Activated T-cell treated with anti-CD3 and anti-CD28 coated beads, Interleukin-2, amount 50 U/mL, for 24 hours (primary cell): ENCODE measurements at regions not wholly inside any gene's neighbourhood (a gene's known extent, or its start where the extent isn't known, plus 50 kb on each side); places are given as distances from the start of the nearest gene placed in this dataset.

ENCODE experiments used
- DNase-seq: peaks from one replicate; pipeline ENCODE4 v3.0.0-alpha.2; 2020
- H3K27ac Mint-ChIP-seq: 2 replicates; pipeline ENCODE4 v1.8.0; 2020; ENCODE audit warnings: mild to moderate bottlenecking, mixed read lengths
- H3K27me3 Mint-ChIP-seq: 2 replicates; pipeline ENCODE4 v1.8.0; 2020; ENCODE audit warnings: mixed read lengths
- H3K36me3 Mint-ChIP-seq: 2 replicates; pipeline ENCODE4 v1.8.0; 2020; ENCODE audit warnings: low read depth, mixed read lengths
- H3K4me1 Mint-ChIP-seq: 2 replicates; pipeline ENCODE4 v1.8.0; 2020; ENCODE audit warnings: low read depth, mixed read lengths
- H3K4me3 Mint-ChIP-seq: 2 replicates; pipeline ENCODE4 v1.8.0; 2020; ENCODE audit warnings: mild to moderate bottlenecking, moderate library complexity, mixed read lengths
- H3K9me3 Mint-ChIP-seq: 2 replicates; pipeline ENCODE4 v1.8.0; 2020; ENCODE audit warnings: mixed read lengths

DNA sequence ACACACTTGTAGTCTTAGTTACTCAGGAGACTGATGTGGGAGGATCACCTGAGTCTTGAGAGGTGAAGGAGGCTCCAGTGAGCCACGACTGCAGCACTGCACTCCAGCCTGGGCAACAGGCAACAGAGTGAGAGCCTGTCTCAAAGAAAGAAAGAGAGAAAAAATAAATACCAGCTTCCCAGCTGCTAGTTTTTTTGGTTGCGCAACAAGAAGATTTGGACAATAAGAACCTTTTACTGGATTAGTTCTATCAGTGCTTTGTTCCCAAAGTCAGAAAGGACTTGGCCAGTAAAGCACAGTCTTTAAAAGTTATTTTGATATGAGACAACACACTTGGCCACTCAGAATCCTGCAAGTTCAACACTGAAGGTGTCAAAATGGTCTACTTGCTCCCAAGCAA, 768.1 kb upstream of the LRFN5 start:
- Mint-ChIP-seq H3K27ac (no peak overlapping the region), H3K4me1 (no peaks in the 10 kb centered on the region), H3K27me3 (no peaks in the 10 kb centered on the region), H3K36me3 (no peaks in the 10 kb centered on the region), H3K9me3 (peaks cover 13% of the 10 kb centered on the region), H3K4me3 (no peak overlapping the region)
- no peak for DNase-seq

DNA sequence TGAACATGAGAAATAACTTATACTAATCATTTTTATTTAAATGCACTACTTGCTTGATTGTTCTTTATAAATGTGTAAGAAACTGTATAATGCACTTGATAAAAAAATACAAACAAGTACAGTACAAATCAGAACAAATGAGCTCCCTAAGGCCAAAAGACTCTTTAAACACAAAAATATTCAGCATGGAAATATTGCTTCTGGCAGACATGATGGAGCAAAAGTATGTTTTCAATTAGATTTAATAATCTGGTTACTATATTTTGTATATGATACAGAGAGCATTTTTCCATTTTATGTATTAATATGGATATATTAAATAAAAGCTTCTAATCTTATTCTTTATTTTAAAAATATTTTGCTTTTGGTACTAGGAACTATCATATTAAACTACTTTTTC, 800.2 kb upstream of the LRFN5 start:
- peaks cover 6% of the 10 kb centered on the region for H3K9me3 Mint-ChIP-seq

GRCh38 chr14:40796168-40796567, 810.5 kb upstream of the LRFN5 start:
- Mint-ChIP-seq H3K27ac (no peak overlapping the region), H3K4me3 (no peak overlapping the region), H3K4me1 (no peaks in the 10 kb centered on the region), H3K9me3 (peaks cover 6% of the 10 kb centered on the region), H3K27me3 (no peaks in the 10 kb centered on the region), H3K36me3 (no peaks in the 10 kb centered on the region)
- DNase-seq: no peak

More for the DNA sequence above, 800.2 kb upstream of the LRFN5 start:
- H3K4me1 Mint-ChIP-seq: no peaks in the 10 kb centered on the region
- H3K4me3 Mint-ChIP-seq: no peak overlapping the region
- no peak overlapping the region for H3K27ac Mint-ChIP-seq
- DNase-seq: no peak
- H3K27me3 Mint-ChIP-seq: no peaks in the 10 kb centered on the region
- no peaks in the 10 kb centered on the region for H3K36me3 Mint-ChIP-seq

- H3K36me3 Mint-ChIP-seq: no peaks in the 10 kb centered on the region
- H3K27me3 Mint-ChIP-seq: no peaks in the 10 kb centered on the region
- no peaks in the 10 kb centered on the region for H3K4me1 Mint-ChIP-seq
- no peak overlapping the region for H3K4me3 Mint-ChIP-seq
- peaks cover 5% of the 10 kb centered on the region for H3K9me3 Mint-ChIP-seq
- H3K27ac Mint-ChIP-seq: no peak overlapping the region
- no peak for DNase-seq
These were observed 821.8 kb upstream of the LRFN5 start for GRCh38 chr14:40784860-40785259.

DNA sequence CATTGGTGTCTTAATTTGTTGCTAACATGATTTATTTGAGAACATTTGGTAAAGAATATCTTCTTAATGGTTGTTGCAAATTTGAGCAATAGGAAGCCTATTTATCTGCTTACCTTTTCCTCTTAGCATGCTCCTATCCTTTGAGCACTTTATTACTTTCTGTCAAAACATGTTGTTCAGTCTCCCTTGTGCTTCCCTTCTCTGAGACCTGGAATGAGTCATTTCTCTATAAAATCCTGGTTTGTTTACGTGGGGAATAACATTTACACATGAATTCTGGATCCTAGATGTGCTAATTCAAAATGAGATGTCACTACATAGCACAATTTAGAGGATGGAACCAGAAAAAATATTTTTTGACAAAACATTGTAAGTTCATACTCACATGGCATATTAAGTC, 844.0 kb upstream of the LRFN5 start:
- H3K4me1 Mint-ChIP-seq: no peaks in the 10 kb centered on the region
- H3K36me3 Mint-ChIP-seq: no peaks in the 10 kb centered on the region
- no peak for DNase-seq
- no peaks in the 10 kb centered on the region for H3K27me3 Mint-ChIP-seq
- H3K27ac Mint-ChIP-seq: no peak overlapping the region
- H3K9me3 Mint-ChIP-seq: peaks cover 15% of the 10 kb centered on the region
- no peak overlapping the region for H3K4me3 Mint-ChIP-seq

GRCh38 chr14:40762177-40762576, 844.5 kb upstream of the LRFN5 start:
- no peaks in the 10 kb centered on the region for H3K27me3 Mint-ChIP-seq
- no peaks in the 10 kb centered on the region for H3K36me3 Mint-ChIP-seq
- peaks cover 17% of the 10 kb centered on the region for H3K9me3 Mint-ChIP-seq
- H3K27ac Mint-ChIP-seq: no peak overlapping the region
- no peaks in the 10 kb centered on the region for H3K4me1 Mint-ChIP-seq
- DNase-seq: no peak
- no peak overlapping the region for H3K4me3 Mint-ChIP-seq

- H3K27me3 Mint-ChIP-seq: no peaks in the 10 kb centered on the region
- no peak overlapping the region for H3K27ac Mint-ChIP-seq
- no peaks in the 10 kb centered on the region for H3K4me1 Mint-ChIP-seq
- H3K36me3 Mint-ChIP-seq: no peaks in the 10 kb centered on the region
- H3K9me3 Mint-ChIP-seq: peaks cover 23% of the 10 kb centered on the region
- DNase-seq: no peak
- H3K4me3 Mint-ChIP-seq: no peak overlapping the region
These were observed 846.0 kb upstream of the LRFN5 start for GRCh38 chr14:40760704-40761103.

DNA sequence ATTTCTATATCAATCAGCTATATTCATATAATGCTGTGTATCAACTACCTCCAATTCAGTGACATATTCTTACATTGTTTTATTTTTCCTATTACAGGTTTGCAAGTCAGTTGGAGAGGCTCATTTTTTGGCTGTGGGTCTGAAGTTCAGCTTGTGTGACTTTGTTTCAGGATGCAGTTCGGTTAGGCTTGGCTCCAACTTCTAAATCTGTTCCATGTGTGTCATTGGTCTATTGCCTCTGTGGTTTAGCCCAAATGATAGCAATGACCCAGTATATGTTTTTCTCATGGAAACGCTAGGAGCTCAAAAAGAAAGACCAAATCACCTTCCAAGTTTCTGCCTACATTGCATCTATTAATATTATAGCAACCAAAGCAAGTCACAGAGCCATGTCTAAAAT, 848.6 kb upstream of the LRFN5 start:
- DNase-seq: no peak
- H3K4me1 Mint-ChIP-seq: no peaks in the 10 kb centered on the region
- H3K36me3 Mint-ChIP-seq: no peaks in the 10 kb centered on the region
- peaks cover 35% of the 10 kb centered on the region for H3K9me3 Mint-ChIP-seq
- H3K27ac Mint-ChIP-seq: no peak overlapping the region
- no peak overlapping the region for H3K4me3 Mint-ChIP-seq
- no peaks in the 10 kb centered on the region for H3K27me3 Mint-ChIP-seq

- H3K27ac Mint-ChIP-seq: no peak overlapping the region
- peaks cover 35% of the 10 kb centered on the region for H3K9me3 Mint-ChIP-seq
- no peak overlapping the region for H3K4me3 Mint-ChIP-seq
- H3K4me1 Mint-ChIP-seq: no peaks in the 10 kb centered on the region
- DNase-seq: no peak
- H3K27me3 Mint-ChIP-seq: no peaks in the 10 kb centered on the region
- no peaks in the 10 kb centered on the region for H3K36me3 Mint-ChIP-seq
These were observed 849.2 kb upstream of the LRFN5 start for GRCh38 chr14:40757376-40757950.

DNA sequence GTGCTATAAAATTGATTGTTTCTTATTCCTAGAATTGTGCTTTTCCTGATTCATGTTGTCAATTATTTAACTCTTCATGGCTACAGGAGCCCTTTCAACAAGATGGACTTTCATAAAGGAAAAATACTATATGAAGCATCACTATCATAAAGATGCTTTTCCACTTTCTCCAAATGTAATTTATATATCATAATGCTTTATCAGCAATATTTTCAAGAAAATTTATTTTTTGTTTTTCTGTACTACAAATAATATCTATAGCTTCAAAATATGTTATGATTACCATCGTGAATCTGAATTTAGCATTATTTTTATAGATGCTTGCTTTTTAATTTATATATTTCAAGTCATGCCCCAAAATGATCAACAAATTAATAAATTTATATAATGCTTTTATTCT, 873.5 kb upstream of the LRFN5 start:
- H3K27me3 Mint-ChIP-seq: no peaks in the 10 kb centered on the region
- H3K9me3 Mint-ChIP-seq: peaks cover 19% of the 10 kb centered on the region
- H3K27ac Mint-ChIP-seq: no peak overlapping the region
- no peak for DNase-seq
- H3K36me3 Mint-ChIP-seq: no peaks in the 10 kb centered on the region
- H3K4me1 Mint-ChIP-seq: no peaks in the 10 kb centered on the region
- H3K4me3 Mint-ChIP-seq: no peak overlapping the region

DNA sequence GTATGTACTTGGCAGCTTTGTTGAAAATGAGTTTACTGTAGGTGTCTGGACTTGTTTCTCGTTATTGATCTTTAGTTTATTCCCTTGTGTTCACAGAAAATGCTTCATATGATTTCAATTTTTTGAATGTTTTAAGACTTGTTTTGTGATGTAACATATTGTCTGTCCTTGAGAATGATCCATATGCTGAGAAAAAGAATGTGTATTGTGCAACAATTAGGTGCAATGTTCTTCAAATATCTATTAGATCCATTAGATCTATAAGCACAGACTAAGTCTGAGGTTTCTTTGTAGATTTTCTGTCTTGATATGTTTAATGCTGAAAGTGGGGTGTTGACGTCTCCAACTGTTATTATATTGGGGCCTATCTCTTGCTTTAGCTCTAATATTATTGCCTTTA, 879.6 kb upstream of the LRFN5 start:
- Mint-ChIP-seq H3K4me3 (no peak overlapping the region), H3K4me1 (no peaks in the 10 kb centered on the region), H3K27ac (no peak overlapping the region), H3K9me3 (peaks cover 10% of the 10 kb centered on the region), H3K27me3 (no peaks in the 10 kb centered on the region), H3K36me3 (no peaks in the 10 kb centered on the region)
- no peak for DNase-seq

- Mint-ChIP-seq H3K4me1 (no peaks in the 10 kb centered on the region), H3K4me3 (no peak overlapping the region), H3K9me3 (peaks cover 18% of the 10 kb centered on the region), H3K27me3 (no peaks in the 10 kb centered on the region), H3K36me3 (no peaks in the 10 kb centered on the region), H3K27ac (no peak overlapping the region)
- no peak for DNase-seq
These were observed 893.3 kb upstream of the LRFN5 start for GRCh38 chr14:40713387-40713786.

- no peaks in the 10 kb centered on the region for H3K27me3 Mint-ChIP-seq
- H3K36me3 Mint-ChIP-seq: no peaks in the 10 kb centered on the region
- no peaks in the 10 kb centered on the region for H3K9me3 Mint-ChIP-seq
- no peak for DNase-seq
- no peaks in the 10 kb centered on the region for H3K4me1 Mint-ChIP-seq
- H3K27ac Mint-ChIP-seq: no peak overlapping the region
- H3K4me3 Mint-ChIP-seq: no peak overlapping the region
These were observed 909.4 kb upstream of the LRFN5 start for GRCh38 chr14:40697231-40697630.

DNA sequence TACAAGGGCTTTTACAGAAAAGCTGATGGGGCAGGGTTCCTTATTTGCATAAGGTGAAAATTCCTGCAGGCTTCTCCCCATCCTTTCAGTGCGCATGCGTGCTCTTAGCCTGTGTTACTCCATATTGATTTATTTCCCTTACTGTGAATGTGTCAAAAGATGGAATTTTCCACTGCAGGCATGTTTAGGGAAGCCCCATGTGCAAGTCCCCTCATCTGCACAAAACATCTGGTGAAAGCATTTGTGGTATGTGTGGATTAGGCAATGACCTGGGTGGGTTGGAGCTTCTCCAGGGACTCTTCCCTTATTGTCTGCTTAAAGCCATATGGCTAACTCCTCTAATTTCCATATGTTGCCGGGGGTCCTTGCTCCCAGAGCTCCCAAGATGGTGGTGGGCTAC, 912.7 kb upstream of the LRFN5 start:
- Mint-ChIP-seq H3K36me3 (no peaks in the 10 kb centered on the region), H3K4me3 (no peak overlapping the region), H3K27me3 (no peaks in the 10 kb centered on the region), H3K4me1 (no peaks in the 10 kb centered on the region), H3K27ac (no peak overlapping the region), H3K9me3 (peaks cover 4% of the 10 kb centered on the region)
- DNase-seq: no peak

- no peaks in the 10 kb centered on the region for H3K36me3 Mint-ChIP-seq
- DNase-seq: no peak
- no peaks in the 10 kb centered on the region for H3K4me1 Mint-ChIP-seq
- no peak overlapping the region for H3K27ac Mint-ChIP-seq
- H3K4me3 Mint-ChIP-seq: no peak overlapping the region
- peaks cover 4% of the 10 kb centered on the region for H3K9me3 Mint-ChIP-seq
- H3K27me3 Mint-ChIP-seq: no peaks in the 10 kb centered on the region
These were observed 915.6 kb upstream of the LRFN5 start for GRCh38 chr14:40691066-40691465.

DNA sequence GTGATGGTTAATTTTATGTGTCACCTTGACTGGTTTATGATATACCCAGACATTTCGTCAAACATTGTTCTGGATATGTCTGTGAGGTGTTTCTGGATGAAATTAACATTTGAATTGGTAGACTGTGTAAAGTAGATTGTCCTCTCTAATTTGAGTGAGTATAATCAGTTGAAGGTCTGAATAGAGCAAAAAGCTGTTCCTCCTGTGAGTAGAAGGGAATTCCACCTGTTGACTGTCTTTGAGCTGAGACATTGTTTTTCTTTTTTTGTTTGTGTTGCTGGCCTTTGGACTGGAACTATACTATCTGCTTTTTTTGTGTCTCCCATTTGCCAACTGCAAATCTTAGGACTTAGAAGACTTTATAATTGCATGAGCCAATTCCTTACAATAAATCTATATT, 920.9 kb upstream of the LRFN5 start:
- H3K36me3 Mint-ChIP-seq: no peaks in the 10 kb centered on the region
- H3K4me1 Mint-ChIP-seq: no peaks in the 10 kb centered on the region
- H3K27me3 Mint-ChIP-seq: no peaks in the 10 kb centered on the region
- no peak overlapping the region for H3K27ac Mint-ChIP-seq
- H3K9me3 Mint-ChIP-seq: no peaks in the 10 kb centered on the region
- H3K4me3 Mint-ChIP-seq: no peak overlapping the region
- no peak for DNase-seq
